SJSA1 (cell line): ENCODE measurements at regions not wholly inside any gene's neighbourhood (a gene's known extent, or its start where the extent isn't known, plus 50 kb on each side); places are given as distances from the start of the nearest gene placed in this dataset.

Experiments
- DNase-seq, 2 experiments: peaks; one replicate each; pipeline ENCODE4 v3.0.0-alpha.2; 2015 to 2020; ENCODE audit warnings: low spot score in 2 of 2, low read depth in 1 of 2
- H3K27ac ChIP-seq: fragments of 250-450 bp; sonication (Bioruptor Pico); 2 replicates; pipeline ENCODE4 v1.5.1; 2020; ENCODE audit warnings: mild to moderate bottlenecking, moderate library complexity
- H3K27me3 ChIP-seq: fragments of 250-450 bp; sonication (Bioruptor Pico); replicated peaks from 2 replicates; pipeline ENCODE4 v1.5.1; 2020; ENCODE audit warnings: mild to moderate bottlenecking, moderate library complexity
- H3K36me3 ChIP-seq: fragments of 250-450 bp; sonication (Bioruptor Pico); 2 replicates; pipeline ENCODE4 v1.5.1; 2020; ENCODE audit warnings: mild to moderate bottlenecking
- H3K4me1 ChIP-seq: fragments of 250-450 bp; sonication (Bioruptor Pico); replicated peaks from 2 replicates; pipeline ENCODE4 v1.6.1; 2021; ENCODE audit warnings: mild to moderate bottlenecking
- H3K4me3 ChIP-seq: fragments of 250-450 bp; sonication (Bioruptor Pico); 2 replicates; pipeline ENCODE4 v1.5.1; 2020; ENCODE audit warnings: mild to moderate bottlenecking
- H3K9me3 ChIP-seq: fragments of 250-450 bp; sonication (Bioruptor Pico); replicated peaks from 2 replicates; pipeline ENCODE4 v1.5.1; 2020; ENCODE audit warnings: mild to moderate bottlenecking

DNA sequence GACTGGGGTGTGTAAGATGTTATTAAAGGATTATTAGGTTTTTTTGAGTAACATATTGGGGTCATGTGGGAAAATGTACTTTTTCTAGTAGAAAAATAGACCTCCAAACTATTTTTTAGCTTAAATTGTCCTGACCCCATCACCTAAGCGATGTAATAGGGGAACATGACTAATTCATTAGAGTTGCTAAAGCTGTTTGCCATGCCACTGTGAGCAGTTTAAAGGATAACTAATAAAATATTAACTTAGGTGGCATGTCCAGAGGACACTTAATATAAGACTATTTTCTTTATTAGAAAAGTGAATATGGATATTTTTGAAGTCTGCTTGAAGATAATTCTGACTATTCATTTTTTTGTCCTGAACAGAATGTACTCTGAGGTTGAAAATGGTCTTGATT is 545.9 kb upstream of the BTBD3 start:
- no peak for DNase-seq
- Histone ChIP-seq H3K27me3 (no peaks in the 10 kb centered on the region), H3K36me3 (no peaks in the 10 kb centered on the region)

DNA sequence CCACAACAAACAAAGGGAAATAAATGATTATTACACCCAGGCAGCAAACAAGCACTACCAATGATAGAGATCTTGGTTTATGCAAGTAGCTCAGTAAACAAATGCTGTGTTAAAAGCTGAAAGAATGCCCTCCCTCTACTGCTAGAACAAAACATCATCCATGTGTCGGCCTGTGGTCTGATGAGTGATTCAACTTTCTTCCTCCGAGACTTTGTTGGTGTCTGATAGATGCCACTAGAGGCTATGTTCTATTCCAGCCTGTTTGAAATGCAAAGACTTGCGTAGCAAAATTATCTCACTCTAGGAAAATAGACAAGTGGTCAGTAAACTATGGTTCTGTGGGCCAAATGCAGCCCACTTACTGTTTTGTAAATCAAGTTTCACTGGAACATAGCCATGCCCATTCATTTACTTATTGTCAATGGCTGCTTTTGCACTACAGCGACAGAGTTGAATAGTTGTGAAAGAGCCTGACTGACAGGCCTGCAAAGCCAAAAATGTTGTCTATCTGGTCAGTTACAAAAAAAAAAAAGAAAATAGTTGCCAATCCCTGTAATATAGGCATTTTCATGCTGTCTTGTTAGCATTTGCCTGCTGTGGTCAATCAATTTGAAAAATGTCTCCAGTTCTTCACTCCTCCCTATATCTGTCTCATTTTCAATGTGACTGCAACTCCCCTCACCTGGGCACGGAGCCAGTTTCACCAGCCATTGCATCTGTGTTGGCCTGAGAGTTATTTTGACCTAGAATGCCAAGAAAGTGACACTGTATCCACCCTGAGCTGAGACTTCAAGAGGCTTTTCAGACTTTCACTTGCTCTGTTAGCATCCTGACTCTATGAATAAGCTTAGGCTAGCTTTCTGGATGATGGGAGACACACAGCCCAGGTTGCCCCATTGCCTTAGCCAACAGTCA is 544.6 kb upstream of the BTBD3 start:
- no peak overlapping the region for H3K27ac ChIP-seq
- H3K4me1 ChIP-seq = peaks cover 14% of the 10 kb centered on the region
- no peaks in the 10 kb centered on the region; the same call in 1 of the 2 replicates for H3K9me3 ChIP-seq
- no peaks in the 10 kb centered on the region for H3K36me3 ChIP-seq
- peak in 1 of 2 experiments; percentile 57 for DNase-seq
- no peaks in the 10 kb centered on the region for H3K27me3 ChIP-seq
- no peak overlapping the region for H3K4me3 ChIP-seq

More for the DNA sequence above, 545.9 kb upstream of the BTBD3 start:
- H3K4me1 ChIP-seq = peaks cover 14% of the 10 kb centered on the region
- no peak overlapping the region for H3K4me3 ChIP-seq
- no peaks in the 10 kb centered on the region; the same call in 1 of the 2 replicates for H3K9me3 ChIP-seq
- no peak overlapping the region for H3K27ac ChIP-seq

GRCh38 chr20:11375335-11375734 is 542.4 kb upstream of the BTBD3 start:
- no peaks in the 10 kb centered on the region for H3K27me3 ChIP-seq
- H3K4me1 ChIP-seq = peaks cover 14% of the 10 kb centered on the region
- DNase-seq = no peak
- no peaks in the 10 kb centered on the region for H3K36me3 ChIP-seq
- H3K4me3 ChIP-seq = no peak overlapping the region
- H3K27ac ChIP-seq = no peak overlapping the region
- H3K9me3 ChIP-seq = no peaks in the 10 kb centered on the region

DNA sequence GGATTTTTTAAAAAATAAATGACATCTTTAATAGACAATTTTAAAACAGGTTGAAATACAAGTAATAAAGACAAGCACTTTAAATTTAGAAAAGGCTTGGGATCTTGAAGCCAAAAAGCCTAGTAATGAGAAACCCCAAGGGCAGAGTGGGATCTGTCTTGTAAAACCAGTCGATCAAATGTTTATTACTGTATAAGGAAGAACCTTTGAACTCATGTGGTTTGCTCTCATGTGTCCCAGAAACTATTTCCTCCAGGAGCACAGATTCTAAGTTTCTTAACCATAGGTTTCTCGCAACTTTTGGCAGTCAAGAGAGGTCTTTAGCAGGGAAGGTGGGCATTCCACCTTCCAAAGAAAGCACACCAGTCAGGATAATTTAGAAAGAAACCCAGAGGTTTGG is 541.7 kb upstream of the BTBD3 start:
- Histone ChIP-seq H3K27me3 (no peaks in the 10 kb centered on the region), H3K36me3 (no peaks in the 10 kb centered on the region), H3K4me1 (peaks cover 14% of the 10 kb centered on the region), H3K4me3 (no peak overlapping the region), H3K27ac (no peak overlapping the region), H3K9me3 (no peaks in the 10 kb centered on the region; the same call in 1 of the 2 replicates)
- no peak for DNase-seq

- Histone ChIP-seq H3K27ac (no peak overlapping the region), H3K4me3 (no peak overlapping the region)
- no peak for DNase-seq
Measured at GRCh38 chr20:11376420-11376819, 541.3 kb upstream of the BTBD3 start.

GRCh38 chr20:11376998-11377397 is 540.7 kb upstream of the BTBD3 start:
- Histone ChIP-seq H3K4me1 (peaks cover 14% of the 10 kb centered on the region), H3K36me3 (no peaks in the 10 kb centered on the region), H3K27ac (no peak overlapping the region), H3K9me3 (no peaks in the 10 kb centered on the region; the same call in 1 of the 2 replicates), H3K27me3 (no peaks in the 10 kb centered on the region), H3K4me3 (no peak overlapping the region)
- no peak for DNase-seq

More at GRCh38 chr20:11376420-11376819, 541.3 kb upstream of the BTBD3 start:
- no peaks in the 10 kb centered on the region for H3K36me3 ChIP-seq
- no peaks in the 10 kb centered on the region for H3K27me3 ChIP-seq
- H3K9me3 ChIP-seq = no peaks in the 10 kb centered on the region; the same call in 1 of the 2 replicates
- H3K4me1 ChIP-seq = peaks cover 14% of the 10 kb centered on the region

GRCh38 chr20:11377761-11378160 is 539.9 kb upstream of the BTBD3 start:
- no peak overlapping the region for H3K27ac ChIP-seq
- no peak overlapping the region for H3K4me3 ChIP-seq
- no peaks in the 10 kb centered on the region for H3K27me3 ChIP-seq

GRCh38 chr20:11378252-11378651 is 539.4 kb upstream of the BTBD3 start:
- Histone ChIP-seq H3K9me3 (no peaks in the 10 kb centered on the region; the same call in 1 of the 2 replicates), H3K27me3 (no peaks in the 10 kb centered on the region), H3K4me1 (peaks cover 6% of the 10 kb centered on the region), H3K4me3 (no peak overlapping the region), H3K36me3 (no peaks in the 10 kb centered on the region), H3K27ac (no peak overlapping the region)
- no peak for DNase-seq

More at GRCh38 chr20:11377761-11378160, 539.9 kb upstream of the BTBD3 start:
- Histone ChIP-seq H3K9me3 (no peaks in the 10 kb centered on the region; the same call in 1 of the 2 replicates), H3K36me3 (no peaks in the 10 kb centered on the region), H3K4me1 (peaks cover 11% of the 10 kb centered on the region)
- DNase-seq = no peak

DNA sequence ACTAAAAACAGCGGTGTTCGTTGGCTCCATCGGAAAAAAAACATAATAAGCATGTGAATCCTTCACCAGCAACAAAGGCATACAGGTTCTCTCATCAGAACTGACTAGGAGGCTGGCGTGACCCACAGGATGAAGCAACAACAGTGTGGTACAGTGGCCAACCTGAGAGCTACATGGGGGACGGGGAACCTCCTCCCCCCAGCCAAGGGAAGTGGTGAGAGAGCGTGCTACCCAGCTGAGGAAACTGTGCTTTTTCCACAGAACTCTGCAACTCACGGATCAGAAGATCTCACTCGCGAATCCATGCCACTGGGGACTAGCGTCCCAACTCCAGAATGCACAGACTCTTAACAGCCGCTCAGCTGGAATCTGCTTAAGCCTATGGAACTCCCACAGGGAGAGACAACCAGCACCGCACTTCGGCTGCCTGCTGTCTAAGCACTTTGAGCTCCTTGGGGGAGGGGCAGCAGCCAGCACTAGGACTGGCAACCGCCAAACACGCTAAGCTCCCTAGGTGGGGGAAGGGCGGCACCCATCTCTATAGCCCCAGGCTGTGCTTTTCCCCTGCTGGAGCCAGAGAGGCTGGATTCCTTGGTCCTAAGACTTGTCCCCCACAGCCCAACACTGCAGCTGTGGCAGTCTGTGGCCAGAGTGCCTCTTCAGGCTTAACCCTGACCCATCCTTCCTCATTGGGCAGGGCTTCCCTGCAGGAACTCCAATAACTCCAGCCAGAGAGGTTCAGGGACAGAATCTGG is 538.3 kb upstream of the BTBD3 start:
- Histone ChIP-seq H3K27me3 (no peaks in the 10 kb centered on the region), H3K27ac (no peak overlapping the region), H3K4me1 (no peaks in the 10 kb centered on the region), H3K4me3 (no peak overlapping the region), H3K36me3 (no peaks in the 10 kb centered on the region), H3K9me3 (no peaks in the 10 kb centered on the region; the same call in 1 of the 2 replicates)
- DNase-seq = no peak

- H3K4me3 ChIP-seq = no peak overlapping the region
- H3K36me3 ChIP-seq = no peaks in the 10 kb centered on the region
Measured at GRCh38 chr20:11380283-11380682, 537.4 kb upstream of the BTBD3 start.

GRCh38 chr20:11387189-11387754 is 530.4 kb upstream of the BTBD3 start:
- no peak overlapping the region for H3K4me3 ChIP-seq
- peak overlapping the region; percentile 58 for H3K27ac ChIP-seq
- H3K27me3 ChIP-seq = no peaks in the 10 kb centered on the region
- H3K9me3 ChIP-seq = no peaks in the 10 kb centered on the region
- H3K4me1 ChIP-seq = peaks cover 15% of the 10 kb centered on the region
- DNase-seq = peak; percentile 67 to 85
- H3K36me3 ChIP-seq = no peaks in the 10 kb centered on the region

More at GRCh38 chr20:11380283-11380682, 537.4 kb upstream of the BTBD3 start:
- Histone ChIP-seq H3K9me3 (no peaks in the 10 kb centered on the region; the same call in 1 of the 2 replicates), H3K27me3 (no peaks in the 10 kb centered on the region), H3K4me1 (no peaks in the 10 kb centered on the region), H3K27ac (no peak overlapping the region)
- DNase-seq = no peak

- Histone ChIP-seq H3K4me1 (peaks cover 19% of the 10 kb centered on the region), H3K4me3 (no peak overlapping the region), H3K27ac (no peak overlapping the region), H3K9me3 (no peaks in the 10 kb centered on the region), H3K27me3 (no peaks in the 10 kb centered on the region), H3K36me3 (no peaks in the 10 kb centered on the region)
- no peak for DNase-seq
Measured at GRCh38 chr20:11389186-11389585, 528.5 kb upstream of the BTBD3 start.

DNA sequence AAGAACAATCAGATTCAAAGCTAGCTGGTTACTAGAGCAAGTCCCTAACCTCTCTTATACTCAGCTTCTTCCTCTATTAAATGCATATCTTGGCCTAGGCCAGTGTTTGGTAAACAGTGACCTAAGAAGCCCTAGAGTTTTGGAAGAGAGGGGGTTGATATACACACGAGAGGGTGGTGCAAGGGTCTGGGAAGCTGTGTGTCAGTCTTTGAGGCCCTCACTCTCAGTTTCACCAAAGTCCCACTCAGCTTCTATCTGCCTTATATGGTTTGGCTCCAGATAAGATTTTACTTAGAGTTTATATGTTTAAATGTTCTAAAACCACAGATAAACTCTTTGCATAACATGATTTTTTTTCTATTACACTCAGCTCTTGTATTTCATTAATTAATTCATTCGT is 526.1 kb upstream of the BTBD3 start:
- Histone ChIP-seq H3K9me3 (no peaks in the 10 kb centered on the region), H3K4me1 (peaks cover 29% of the 10 kb centered on the region), H3K27me3 (no peaks in the 10 kb centered on the region), H3K36me3 (no peaks in the 10 kb centered on the region), H3K27ac (no peak overlapping the region), H3K4me3 (no peak overlapping the region)
- DNase-seq = no peak
